Hepatocyte (in vitro differentiated cells): ENCODE measurements at regions not wholly inside any gene's neighbourhood (a gene's known extent, or its start where the extent isn't known, plus 50 kb on each side); places are given as distances from the start of the nearest gene placed in this dataset.

Experiments used
- CTCF ChIP-seq: fragments of 200-600 bp; sonication (generic); IDR thresholded peaks from 2 replicates; pipeline ENCODE4 v1.5.1; 2016; ENCODE audit warnings: antibody characterized with exemption, mild to moderate bottlenecking; ENCODE audit not compliant: poor library complexity
- EZH2 ChIP-seq: fragments of 200-600 bp; sonication (generic); IDR thresholded peaks from 2 replicates; pipeline ENCODE4 v1.6.1; 2016; ENCODE audit warnings: antibody characterized with exemption, mild to moderate bottlenecking, borderline replicate concordance

GRCh38 chr4:127400276-127400675, 232.5 kb upstream of the INTU start:
- no peak for TF ChIP-seq CTCF
- TF ChIP-seq EZH2 = no peak
